Neuron (in vitro differentiated cells): ENCODE measurements at regions not wholly inside any gene's neighbourhood (a gene's known extent, or its start where the extent isn't known, plus 50 kb on each side); places are given as distances from the start of the nearest gene placed in this dataset.

Source experiments
- H2AFZ ChIP-seq: one replicate; pipeline ENCODE4 v1.6.1; 2013; ENCODE audit warnings: low read depth, mild to moderate bottlenecking, inconsistent platforms, low read length, moderate library complexity
- H3K27me3 ChIP-seq: one replicate; pipeline ENCODE4 v1.6.1; 2013; ENCODE audit warnings: low read length; ENCODE audit not compliant: insufficient read depth
- H3K36me3 ChIP-seq: one replicate; pipeline ENCODE4 v1.6.1; 2013; ENCODE audit warnings: low read length; ENCODE audit not compliant: insufficient read depth
- H3K4me1 ChIP-seq: one replicate; pipeline ENCODE4 v1.6.1; 2013; ENCODE audit warnings: low read length; ENCODE audit not compliant: insufficient read depth
- H3K4me3 ChIP-seq: 2 replicates; pipeline ENCODE4 v1.5.1; 2013; ENCODE audit warnings: mild to moderate bottlenecking, low read length, moderate library complexity
- H3K9me3 ChIP-seq: one replicate; pipeline ENCODE4 v1.6.1; 2013; ENCODE audit warnings: low read length

- Histone ChIP-seq H3K4me1 (no peaks in the 10 kb centered on the region), H3K9me3 (no peaks in the 10 kb centered on the region), H3K27me3 (no peaks in the 10 kb centered on the region), H2AFZ (no peak overlapping the region), H3K36me3 (no peaks in the 10 kb centered on the region), H3K4me3 (no peak overlapping the region)
Observed at GRCh38 chr5:158285698-158286097, 426.8 kb upstream of the CLINT1 start.

GRCh38 chr5:158284242-158284641 lies 425.3 kb upstream of the CLINT1 start:
- no peaks in the 10 kb centered on the region for H3K27me3 ChIP-seq
- no peak overlapping the region for H2AFZ ChIP-seq
- H3K9me3 ChIP-seq = no peaks in the 10 kb centered on the region
- H3K36me3 ChIP-seq = no peaks in the 10 kb centered on the region
- H3K4me1 ChIP-seq = no peaks in the 10 kb centered on the region
- no peak overlapping the region for H3K4me3 ChIP-seq

- H3K4me3 ChIP-seq = no peak overlapping the region
- H3K9me3 ChIP-seq = no peaks in the 10 kb centered on the region
- H3K27me3 ChIP-seq = no peaks in the 10 kb centered on the region
- no peaks in the 10 kb centered on the region for H3K4me1 ChIP-seq
- no peaks in the 10 kb centered on the region for H3K36me3 ChIP-seq
- no peak overlapping the region for H2AFZ ChIP-seq
Observed at GRCh38 chr5:158283397-158283796, 424.5 kb upstream of the CLINT1 start.

GRCh38 chr5:158278216-158278925 lies 419.4 kb upstream of the CLINT1 start:
- no peak overlapping the region for H3K4me3 ChIP-seq
- H3K4me1 ChIP-seq = peaks cover under 1% of the 10 kb centered on the region
- H2AFZ ChIP-seq = no peak overlapping the region
- no peaks in the 10 kb centered on the region for H3K9me3 ChIP-seq
- no peaks in the 10 kb centered on the region for H3K27me3 ChIP-seq
- no peaks in the 10 kb centered on the region for H3K36me3 ChIP-seq

- Histone ChIP-seq H3K36me3 (no peaks in the 10 kb centered on the region), H3K9me3 (no peaks in the 10 kb centered on the region), H3K4me3 (no peak overlapping the region), H2AFZ (no peak overlapping the region), H3K4me1 (peaks cover 6% of the 10 kb centered on the region), H3K27me3 (no peaks in the 10 kb centered on the region)
Observed at GRCh38 chr5:158277276-158277675, 418.3 kb upstream of the CLINT1 start.

GRCh38 chr5:158276692-158277091 lies 417.7 kb upstream of the CLINT1 start:
- no peaks in the 10 kb centered on the region for H3K36me3 ChIP-seq
- no peaks in the 10 kb centered on the region for H3K9me3 ChIP-seq
- H3K4me3 ChIP-seq = no peak overlapping the region
- no peaks in the 10 kb centered on the region for H3K27me3 ChIP-seq
- H2AFZ ChIP-seq = no peak overlapping the region
- peaks cover 9% of the 10 kb centered on the region for H3K4me1 ChIP-seq

GRCh38 chr5:158275511-158275910 lies 416.6 kb upstream of the CLINT1 start:
- Histone ChIP-seq H3K27me3 (no peaks in the 10 kb centered on the region), H3K36me3 (no peaks in the 10 kb centered on the region), H3K9me3 (no peaks in the 10 kb centered on the region), H2AFZ (no peak overlapping the region), H3K4me3 (no peak overlapping the region), H3K4me1 (peaks cover 20% of the 10 kb centered on the region)

- Histone ChIP-seq H2AFZ (no peak overlapping the region), H3K4me3 (no peak overlapping the region), H3K36me3 (no peaks in the 10 kb centered on the region), H3K27me3 (no peaks in the 10 kb centered on the region), H3K9me3 (no peaks in the 10 kb centered on the region), H3K4me1 (peaks cover 21% of the 10 kb centered on the region)
Observed at GRCh38 chr5:158273035-158273434, 414.1 kb upstream of the CLINT1 start.

- Histone ChIP-seq H3K4me1 (peaks cover 21% of the 10 kb centered on the region), H3K9me3 (no peaks in the 10 kb centered on the region), H2AFZ (no peak overlapping the region), H3K4me3 (no peak overlapping the region), H3K27me3 (no peaks in the 10 kb centered on the region), H3K36me3 (no peaks in the 10 kb centered on the region)
Observed at GRCh38 chr5:158272409-158272808, 413.5 kb upstream of the CLINT1 start.

GRCh38 chr5:158270996-158271554 lies 412.1 kb upstream of the CLINT1 start:
- H3K9me3 ChIP-seq = no peaks in the 10 kb centered on the region
- peaks cover 21% of the 10 kb centered on the region for H3K4me1 ChIP-seq
- H3K4me3 ChIP-seq = no peak overlapping the region
- no peaks in the 10 kb centered on the region for H3K27me3 ChIP-seq
- H2AFZ ChIP-seq = no peak overlapping the region
- no peaks in the 10 kb centered on the region for H3K36me3 ChIP-seq

GRCh38 chr5:158268286-158268685 lies 409.3 kb upstream of the CLINT1 start:
- H3K4me3 ChIP-seq = no peak overlapping the region
- no peaks in the 10 kb centered on the region for H3K9me3 ChIP-seq
- H3K36me3 ChIP-seq = no peaks in the 10 kb centered on the region
- no peak overlapping the region for H2AFZ ChIP-seq
- H3K27me3 ChIP-seq = no peaks in the 10 kb centered on the region
- peaks cover 20% of the 10 kb centered on the region for H3K4me1 ChIP-seq

- Histone ChIP-seq H3K36me3 (no peaks in the 10 kb centered on the region), H3K27me3 (no peaks in the 10 kb centered on the region), H3K9me3 (no peaks in the 10 kb centered on the region), H3K4me1 (peaks cover 15% of the 10 kb centered on the region), H2AFZ (no peak overlapping the region), H3K4me3 (no peak overlapping the region)
Observed at GRCh38 chr5:158267228-158267627, 408.3 kb upstream of the CLINT1 start.

GRCh38 chr5:158265931-158266700 lies 407.2 kb upstream of the CLINT1 start:
- Histone ChIP-seq H3K36me3 (no peaks in the 10 kb centered on the region), H2AFZ (no peak overlapping the region), H3K4me3 (no peak overlapping the region), H3K4me1 (peaks cover 7% of the 10 kb centered on the region), H3K9me3 (no peaks in the 10 kb centered on the region), H3K27me3 (no peaks in the 10 kb centered on the region)
